Skeletal muscle satellite cell (primary cell): ENCODE measurements at regions not wholly inside any gene's neighbourhood (a gene's known extent, or its start where the extent isn't known, plus 50 kb on each side); places are given as distances from the start of the nearest gene placed in this dataset.

Experiments used
- H3K27me3 ChIP-seq: 2 replicates; pipeline ENCODE4 v1.7.0; 2013; ENCODE audit warnings: low read length; ENCODE audit not compliant: control insufficient read depth, insufficient read depth
- H3K36me3 ChIP-seq: 2 replicates; pipeline ENCODE4 v1.7.0; 2013; ENCODE audit warnings: mild to moderate bottlenecking, control low read depth, low read length; ENCODE audit not compliant: insufficient read depth
- H3K4me1 ChIP-seq: 2 replicates; pipeline ENCODE4 v1.7.0; 2013; ENCODE audit warnings: low read length; ENCODE audit not compliant: control insufficient read depth, insufficient read depth
- H3K4me2 ChIP-seq: 2 replicates; pipeline ENCODE4 v1.7.0; 2013; ENCODE audit warnings: mild to moderate bottlenecking, low read length
- H3K4me3 ChIP-seq: 2 replicates; pipeline ENCODE4 v1.7.0; 2013; ENCODE audit warnings: low read length
- H3K9ac ChIP-seq: 2 replicates; pipeline ENCODE4 v1.7.0; 2013; ENCODE audit warnings: mild to moderate bottlenecking, low read depth, low read length, moderate library complexity
- H3K9me3 ChIP-seq: replicated peaks from 2 replicates; pipeline ENCODE4 v1.7.0; 2013; ENCODE audit warnings: mild to moderate bottlenecking, control low read depth, low read length

GRCh38 chr7:41139789-41140188 is 563.1 kb downstream of the INHBA start:
- no peaks in the 10 kb centered on the region for H3K36me3 ChIP-seq
- H3K4me1 ChIP-seq, result peaks cover 4% of the 10 kb centered on the region
- H3K9me3 ChIP-seq, result no peaks in the 10 kb centered on the region
- no peaks in the 10 kb centered on the region for H3K27me3 ChIP-seq
- no peak overlapping the region for H3K9ac ChIP-seq
- no peak overlapping the region for H3K4me2 ChIP-seq
- H3K4me3 ChIP-seq, result no peak overlapping the region

- no peak overlapping the region for H3K9ac ChIP-seq
Observed at GRCh38 chr7:41136551-41136950, 566.3 kb downstream of the INHBA start.

GRCh38 chr7:41135511-41135910 is 567.4 kb downstream of the INHBA start:
- no peaks in the 10 kb centered on the region for H3K27me3 ChIP-seq
- no peak overlapping the region for H3K9ac ChIP-seq
- no peaks in the 10 kb centered on the region for H3K9me3 ChIP-seq
- H3K4me2 ChIP-seq, result no peak overlapping the region
- no peaks in the 10 kb centered on the region for H3K36me3 ChIP-seq
- H3K4me3 ChIP-seq, result no peak overlapping the region
- peaks cover 14% of the 10 kb centered on the region for H3K4me1 ChIP-seq

More at GRCh38 chr7:41136551-41136950, 566.3 kb downstream of the INHBA start:
- no peaks in the 10 kb centered on the region for H3K9me3 ChIP-seq
- H3K36me3 ChIP-seq, result no peaks in the 10 kb centered on the region
- H3K4me1 ChIP-seq, result peaks cover 14% of the 10 kb centered on the region
- no peak overlapping the region for H3K4me2 ChIP-seq
- H3K27me3 ChIP-seq, result no peaks in the 10 kb centered on the region
- H3K4me3 ChIP-seq, result no peak overlapping the region

GRCh38 chr7:41134300-41135255 is 568.3 kb downstream of the INHBA start:
- Histone ChIP-seq H3K9ac (peak overlapping the region; percentile 1), H3K4me2 (peak overlapping the region; percentile 4), H3K9me3 (no peaks in the 10 kb centered on the region), H3K27me3 (no peaks in the 10 kb centered on the region), H3K4me1 (peaks cover 14% of the 10 kb centered on the region), H3K4me3 (no peak overlapping the region), H3K36me3 (no peaks in the 10 kb centered on the region)

GRCh38 chr7:41133690-41134299 is 569.1 kb downstream of the INHBA start:
- Histone ChIP-seq H3K4me3 (no peak overlapping the region), H3K4me2 (no peak overlapping the region), H3K9ac (peak overlapping the region; percentile 1), H3K36me3 (no peaks in the 10 kb centered on the region), H3K27me3 (no peaks in the 10 kb centered on the region), H3K9me3 (no peaks in the 10 kb centered on the region), H3K4me1 (peaks cover 14% of the 10 kb centered on the region)

- Histone ChIP-seq H3K9me3 (no peaks in the 10 kb centered on the region), H3K36me3 (no peaks in the 10 kb centered on the region), H3K27me3 (no peaks in the 10 kb centered on the region), H3K4me3 (no peak overlapping the region), H3K4me2 (no peak overlapping the region), H3K4me1 (peaks cover 14% of the 10 kb centered on the region), H3K9ac (no peak overlapping the region)
Observed at GRCh38 chr7:41131956-41132355, 570.9 kb downstream of the INHBA start.

- Histone ChIP-seq H3K36me3 (no peaks in the 10 kb centered on the region), H3K4me1 (peaks cover 14% of the 10 kb centered on the region), H3K27me3 (no peaks in the 10 kb centered on the region), H3K4me2 (no peak overlapping the region), H3K9ac (no peak overlapping the region), H3K9me3 (no peaks in the 10 kb centered on the region), H3K4me3 (no peak overlapping the region)
Observed at GRCh38 chr7:41130561-41131236, 572.2 kb downstream of the INHBA start.

- Histone ChIP-seq H3K4me3 (no peak overlapping the region), H3K27me3 (no peaks in the 10 kb centered on the region), H3K36me3 (no peaks in the 10 kb centered on the region), H3K4me2 (no peak overlapping the region), H3K9ac (no peak overlapping the region), H3K9me3 (no peaks in the 10 kb centered on the region), H3K4me1 (peaks cover 13% of the 10 kb centered on the region)
Observed at GRCh38 chr7:41130086-41130485, 572.8 kb downstream of the INHBA start.

- Histone ChIP-seq H3K9me3 (no peaks in the 10 kb centered on the region), H3K4me2 (no peak overlapping the region), H3K4me3 (no peak overlapping the region), H3K4me1 (no peaks in the 10 kb centered on the region), H3K27me3 (no peaks in the 10 kb centered on the region), H3K9ac (no peak overlapping the region), H3K36me3 (no peaks in the 10 kb centered on the region)
Observed at GRCh38 chr7:41125343-41125742, 577.5 kb downstream of the INHBA start.

GRCh38 chr7:41122256-41122987 is 580.5 kb downstream of the INHBA start:
- Histone ChIP-seq H3K9me3 (no peaks in the 10 kb centered on the region), H3K27me3 (no peaks in the 10 kb centered on the region), H3K9ac (no peak overlapping the region), H3K4me2 (no peak overlapping the region), H3K36me3 (no peaks in the 10 kb centered on the region), H3K4me1 (no peaks in the 10 kb centered on the region), H3K4me3 (no peak overlapping the region)

GRCh38 chr7:41121228-41121627 is 581.7 kb downstream of the INHBA start:
- Histone ChIP-seq H3K36me3 (no peaks in the 10 kb centered on the region), H3K9me3 (no peaks in the 10 kb centered on the region), H3K9ac (no peak overlapping the region), H3K27me3 (no peaks in the 10 kb centered on the region), H3K4me1 (no peaks in the 10 kb centered on the region), H3K4me2 (no peak overlapping the region), H3K4me3 (no peak overlapping the region)
